Transverse colon (tissue), 4 donors: ENCODE measurements at regions not wholly inside any gene's neighbourhood (a gene's known extent, or its start where the extent isn't known, plus 50 kb on each side); places are given as distances from the start of the nearest gene placed in this dataset.

Experiments
- DNase-seq: peaks from one replicate; pipeline ENCODE4 v3.0.0-alpha.2; 2019
- H3K27ac ChIP-seq, 4 donors: fragments of 200-600 bp; sonication (generic); 2 replicates each; pipeline ENCODE4 v1.5.1; 2016 to 2018; ENCODE audit warnings: inconsistent platforms in 4 of 4
- H3K27me3 ChIP-seq: fragments of 200-600 bp; sonication (generic); 2 replicates; pipeline ENCODE4 v1.5.1; 2017; ENCODE audit warnings: inconsistent platforms
- H3K36me3 ChIP-seq, 4 donors: fragments of 200-600 bp; sonication (generic); 2 replicates each; pipeline ENCODE4 v1.5.1; 2017 to 2019; ENCODE audit warnings: inconsistent platforms in 4 of 4
- H3K4me1 ChIP-seq, 4 donors: fragments of 200-600 bp; sonication (generic); 2 replicates each; pipeline ENCODE4 v1.5.1; 2017 to 2020; ENCODE audit warnings: inconsistent platforms in 4 of 4
- H3K4me3 ChIP-seq, 4 donors: fragments of 200-600 bp; sonication (generic); 1 replicate in 1 of 4; 2 replicates in 3 of 4; pipeline versions ENCODE4 v1.5.1 to v1.6.1; 2017 to 2019; ENCODE audit warnings: inconsistent platforms in 4 of 4
- H3K9me3 ChIP-seq, 2 donors: fragments of 200-600 bp; sonication (generic); 2 replicates each; pipeline ENCODE4 v1.5.1; 2017 to 2019; ENCODE audit warnings: inconsistent platforms in 2 of 2
- EP300 ChIP-seq: sonication (generic); formaldehyde crosslinking; IDR thresholded peaks from one replicate; pipeline ENCODE4 v1.6.1; 2017; ENCODE audit warnings: antibody characterized with exemption, low read depth
- POLR2A ChIP-seq: fragments of 450-650 bp; IDR thresholded peaks from one replicate; pipeline ENCODE4 v1.6.1; 2016; ENCODE audit warnings: antibody characterized with exemption, mild to moderate bottlenecking, moderate library complexity
- POLR2AphosphoS5 ChIP-seq, 3 donors: sonication (generic); formaldehyde crosslinking; IDR thresholded peaks; one replicate each; pipeline ENCODE4 v1.6.1; 2016; ENCODE audit warnings: antibody characterized with exemption in 3 of 3
- WGBS, 2 donors: methylation state at CpG; one replicate each; pipeline ENCODE4 v1.1.5; 2018; ENCODE audit warnings: low coverage in 1 of 2; 5-methylcytosine and 5-hydroxymethylcytosine counted together
- in situ Hi-C, 4 donors: fragments of 200-750 bp; cut with MboI; loops; one replicate each; pipeline versions ENCODE4 v1.15.0 to v1.15.1; 2017; ENCODE audit warnings: low sequenced_read_pairs in 3 of 4, low pct_ligation_motif_present in 1 of 4, low pct_unique_long_range_greater_than_20kb in 1 of 4
- intact Hi-C: fragments of 100-400 bp; cut with DNase I; formaldehyde crosslinking; loops from one replicate; pipeline ENCODE4 v1.15.1; 2023; ENCODE audit warnings: low total_unique reads
- TF ChIP-seq, protein P1 (sequence below), 5 experiments: fragments of 200-600 bp in 3 of 5; fragments of 450-650 bp in 2 of 5; sonication (generic) in 3 of 5; IDR thresholded peaks; 1 replicate in 2 of 5; 2 replicates in 3 of 5; pipeline ENCODE4 v1.5.1; 2016 to 2017; ENCODE audit warnings: antibody characterized with exemption in 5 of 5, inconsistent platforms in 3 of 5, mild to moderate bottlenecking in 2 of 5, moderate library complexity in 1 of 5

DNA sequence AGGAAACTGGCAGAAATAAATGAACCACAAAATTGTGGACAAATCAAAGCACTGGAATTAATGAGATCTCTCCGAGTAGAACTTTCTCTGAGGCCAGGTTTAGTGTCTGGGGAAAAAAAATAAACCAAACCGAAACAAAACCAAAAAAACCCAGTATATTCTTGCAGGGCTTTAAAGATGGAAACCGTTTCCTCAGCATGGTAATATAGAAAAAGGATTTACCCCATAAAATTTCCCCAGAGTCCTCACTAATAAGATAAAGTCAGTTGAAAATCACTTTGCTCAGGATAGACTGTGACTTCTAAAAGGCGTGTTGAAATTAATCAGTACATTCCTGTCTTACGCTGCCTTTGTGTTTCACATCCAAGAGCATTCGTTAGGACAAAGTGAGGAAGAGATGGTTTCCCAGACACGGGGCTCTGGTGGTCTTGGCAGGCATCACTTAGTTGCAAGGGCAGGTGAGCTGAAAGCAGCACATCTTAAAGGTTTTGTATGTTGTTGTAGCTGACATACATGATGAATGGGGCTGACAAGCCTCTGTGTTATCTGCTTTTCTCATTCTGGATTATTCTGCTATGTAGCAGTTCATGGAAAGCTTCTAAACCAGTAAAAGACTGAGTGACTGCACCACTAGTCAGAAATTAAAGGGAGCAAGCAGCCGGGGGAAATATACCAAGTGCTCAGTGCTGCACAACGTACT is 85.2 kb upstream of the PRL start:
- in situ Hi-C loops: no loop called here
- Histone ChIP-seq H3K27me3 (no peaks in the 10 kb centered on the region), H3K36me3 (no peaks in the 10 kb centered on the region), H3K9me3 (no peaks in the 10 kb centered on the region), H3K4me3 (no peak overlapping the region), H3K4me1 (no peaks in the 10 kb centered on the region), H3K27ac (no peak overlapping the region)
- intact Hi-C loops: no loop called here
- WGBS, 2 donors: 77 to 79% methylated on average over 7 to 9 of the region's 9 CpGs
- no peak for DNase-seq
- TF ChIP-seq EP300: no peak
- TF ChIP-seq, protein P1, sequence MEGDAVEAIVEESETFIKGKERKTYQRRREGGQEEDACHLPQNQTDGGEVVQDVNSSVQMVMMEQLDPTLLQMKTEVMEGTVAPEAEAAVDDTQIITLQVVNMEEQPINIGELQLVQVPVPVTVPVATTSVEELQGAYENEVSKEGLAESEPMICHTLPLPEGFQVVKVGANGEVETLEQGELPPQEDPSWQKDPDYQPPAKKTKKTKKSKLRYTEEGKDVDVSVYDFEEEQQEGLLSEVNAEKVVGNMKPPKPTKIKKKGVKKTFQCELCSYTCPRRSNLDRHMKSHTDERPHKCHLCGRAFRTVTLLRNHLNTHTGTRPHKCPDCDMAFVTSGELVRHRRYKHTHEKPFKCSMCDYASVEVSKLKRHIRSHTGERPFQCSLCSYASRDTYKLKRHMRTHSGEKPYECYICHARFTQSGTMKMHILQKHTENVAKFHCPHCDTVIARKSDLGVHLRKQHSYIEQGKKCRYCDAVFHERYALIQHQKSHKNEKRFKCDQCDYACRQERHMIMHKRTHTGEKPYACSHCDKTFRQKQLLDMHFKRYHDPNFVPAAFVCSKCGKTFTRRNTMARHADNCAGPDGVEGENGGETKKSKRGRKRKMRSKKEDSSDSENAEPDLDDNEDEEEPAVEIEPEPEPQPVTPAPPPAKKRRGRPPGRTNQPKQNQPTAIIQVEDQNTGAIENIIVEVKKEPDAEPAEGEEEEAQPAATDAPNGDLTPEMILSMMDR (IDR thresholded peaks at IDR 0.05): no peak

DNA sequence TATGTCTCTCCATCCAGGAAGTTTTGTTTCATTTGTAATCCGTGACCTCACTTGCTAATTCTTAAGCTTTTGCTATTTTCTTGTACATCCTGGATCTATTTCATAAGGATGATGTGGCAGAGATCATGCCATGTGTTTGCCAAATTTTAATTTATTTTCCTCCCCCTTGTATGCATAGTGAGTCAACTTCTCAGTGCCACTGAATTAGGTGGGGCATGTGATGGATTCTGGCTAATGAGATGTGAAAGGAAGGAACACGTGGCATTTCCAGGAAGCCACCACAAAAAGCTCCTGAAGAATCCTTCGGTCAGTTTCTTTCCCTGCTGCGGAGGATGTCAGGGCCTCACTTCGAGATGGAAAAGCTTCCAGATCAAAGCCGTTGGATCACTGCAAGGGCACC is 86.2 kb upstream of the PRL start:
- WGBS, 2 donors: 90 to 100% methylated on average over 5 to 6 of the region's 6 CpGs
- H3K4me1 ChIP-seq: no peaks in the 10 kb centered on the region
- TF ChIP-seq POLR2A (no peak), POLR2AphosphoS5 (IDR thresholded peaks at IDR 0.05) (no peak), EP300 (no peak)
- TF ChIP-seq, protein P1 (IDR thresholded peaks at IDR 0.05): no peak
- DNase-seq: no peak
- no peaks in the 10 kb centered on the region for H3K36me3 ChIP-seq
- no peaks in the 10 kb centered on the region for H3K27me3 ChIP-seq
- no peak overlapping the region for H3K4me3 ChIP-seq
- H3K27ac ChIP-seq: no peak overlapping the region
- H3K9me3 ChIP-seq: no peaks in the 10 kb centered on the region
- intact Hi-C loops (no loop called here), in situ Hi-C loops (no loop called here)

DNA sequence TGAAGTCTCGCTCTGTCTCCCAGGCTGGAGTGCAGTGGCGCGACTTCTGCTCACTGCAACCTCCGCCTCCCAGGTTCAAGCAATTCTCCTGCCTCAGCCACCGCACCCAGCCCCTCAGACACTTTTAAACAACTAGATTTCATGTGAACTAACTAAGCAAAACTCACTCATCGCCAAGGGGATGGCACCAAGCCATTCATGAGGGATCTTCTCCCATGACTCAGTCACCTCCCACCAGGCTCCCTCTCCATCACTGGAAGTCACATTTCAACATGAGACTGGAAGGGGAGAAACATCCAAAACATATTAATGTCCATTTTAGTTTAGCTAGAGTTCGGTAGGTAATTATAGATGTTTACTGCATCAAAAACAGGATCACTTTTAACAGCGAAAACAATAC is 95.9 kb upstream of the PRL start:
- 90 to 94% methylated on average over 7 to 8 of the region's 8 CpGs for WGBS, 2 donors
- Histone ChIP-seq H3K27me3 (no peaks in the 10 kb centered on the region), H3K27ac (no peak overlapping the region), H3K4me1 (no peaks in the 10 kb centered on the region), H3K36me3 (no peaks in the 10 kb centered on the region), H3K4me3 (no peak overlapping the region), H3K9me3 (no peaks in the 10 kb centered on the region)
- intact Hi-C loops: no loop called here
- in situ Hi-C loops: no loop called here
- TF ChIP-seq, protein P1 (IDR thresholded peaks at IDR 0.05): no peak
- no peak for TF ChIP-seq POLR2A
- no peak for TF ChIP-seq POLR2AphosphoS5 (IDR thresholded peaks at IDR 0.05)
- TF ChIP-seq EP300: no peak
- DNase-seq: no peak

DNA sequence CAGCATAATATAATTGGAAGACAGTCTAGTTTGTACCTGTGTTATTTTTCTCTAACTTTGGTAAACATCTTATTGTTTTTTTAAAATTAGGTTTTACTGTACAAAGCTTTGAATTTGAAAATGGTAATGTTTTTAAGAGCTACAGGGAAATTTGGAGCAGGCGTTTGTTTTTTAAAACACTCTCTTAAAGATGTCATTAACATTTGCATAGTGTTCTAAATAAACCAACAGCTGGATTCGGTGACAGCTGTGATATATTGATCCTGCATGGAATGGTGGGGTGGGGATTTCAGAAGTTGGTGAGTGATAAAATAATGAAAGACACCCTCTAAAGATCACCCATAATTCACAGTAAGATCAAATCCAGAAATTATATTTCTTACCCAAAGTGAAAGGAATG is 97.9 kb upstream of the PRL start:
- Histone ChIP-seq H3K4me1 (no peaks in the 10 kb centered on the region), H3K27ac (no peak overlapping the region), H3K27me3 (no peaks in the 10 kb centered on the region), H3K36me3 (no peaks in the 10 kb centered on the region), H3K9me3 (no peaks in the 10 kb centered on the region), H3K4me3 (no peak overlapping the region)
- WGBS, 2 donors: 60 to 67% methylated on average over 1 to 2 of the region's 2 CpGs
- no peak for TF ChIP-seq POLR2AphosphoS5 (IDR thresholded peaks at IDR 0.05)
- TF ChIP-seq POLR2A: no peak
- no peak for TF ChIP-seq EP300
- TF ChIP-seq, protein P1 (IDR thresholded peaks at IDR 0.05): no peak
- intact Hi-C loops: no loop called here
- DNase-seq: no peak
- in situ Hi-C loops: no loop called here
